ENCODE measurements at regions not wholly inside any gene's neighbourhood (a gene's known extent, or its start where the extent isn't known, plus 50 kb on each side); places are given as distances from the start of the nearest gene placed in this dataset.

DNA sequence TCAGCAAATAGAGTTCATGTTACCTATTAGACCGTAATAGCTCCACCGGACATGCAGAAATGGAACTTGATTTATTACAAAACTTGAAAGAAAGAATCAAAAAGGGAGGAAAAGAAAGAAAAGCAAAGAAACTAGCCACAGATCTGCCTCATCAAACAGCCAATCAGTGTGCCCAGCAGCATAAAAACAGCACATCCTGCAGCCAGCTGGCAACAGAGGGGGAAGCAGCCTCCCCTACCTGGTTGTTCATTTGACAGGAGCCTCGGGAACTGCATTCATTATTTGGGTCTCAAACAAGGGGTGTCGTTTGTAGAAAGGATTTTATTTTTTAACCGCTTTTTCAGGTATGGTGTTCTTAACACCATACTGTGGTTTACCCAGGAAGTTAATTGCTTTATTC is 181.5 kb upstream of the TOPAZ1 start:
- no peak for DNase-seq (ENCODE audit: low spot score)
- intact Hi-C loops (cut with DNase I): no loop called here

DNA sequence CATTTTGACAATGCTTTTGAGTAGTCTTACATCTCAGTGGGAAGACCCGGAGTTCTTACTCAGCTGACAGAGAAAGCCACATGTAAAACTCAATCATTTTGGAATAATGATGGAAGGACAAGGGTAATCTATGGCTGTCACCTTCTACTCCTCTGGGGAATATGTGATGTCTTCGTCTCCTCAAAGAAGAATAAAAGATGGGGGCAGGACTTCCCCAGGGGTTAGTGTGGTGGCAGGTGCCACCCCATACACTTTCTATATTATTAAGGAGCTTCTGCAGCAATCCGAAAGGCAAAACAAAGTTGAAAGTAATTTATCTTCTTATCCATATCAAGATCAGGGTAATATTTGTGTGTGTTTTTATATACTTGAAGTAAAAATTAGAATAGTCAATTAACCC is 180.4 kb upstream of the TOPAZ1 start:
- intact Hi-C loops (cut with DNase I): no loop called here
- no peak for DNase-seq (ENCODE audit: low spot score)

DNA sequence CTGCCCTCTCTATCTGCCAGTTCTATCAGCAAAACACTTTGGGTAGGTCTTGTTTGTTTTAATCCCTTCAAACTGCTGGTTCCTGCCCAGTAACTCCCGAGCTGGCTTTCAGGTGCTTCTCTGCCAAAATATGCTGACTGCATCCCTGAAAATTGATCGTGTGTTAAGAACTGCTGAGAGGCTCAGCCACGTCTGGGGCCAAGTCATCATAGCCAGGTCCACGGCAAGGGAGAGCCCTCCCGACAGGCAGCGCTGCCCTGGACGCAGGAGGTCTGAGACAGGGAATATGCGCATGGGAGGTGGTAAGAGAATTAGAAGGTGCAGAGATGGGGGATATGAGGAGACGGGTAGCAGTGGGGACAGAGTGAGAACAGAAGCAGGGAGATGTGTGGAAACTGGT is 179.7 kb upstream of the TOPAZ1 start:
- peak; percentile 38 for DNase-seq (ENCODE audit: low spot score)
- intact Hi-C loops (cut with DNase I): no loop called here

DNA sequence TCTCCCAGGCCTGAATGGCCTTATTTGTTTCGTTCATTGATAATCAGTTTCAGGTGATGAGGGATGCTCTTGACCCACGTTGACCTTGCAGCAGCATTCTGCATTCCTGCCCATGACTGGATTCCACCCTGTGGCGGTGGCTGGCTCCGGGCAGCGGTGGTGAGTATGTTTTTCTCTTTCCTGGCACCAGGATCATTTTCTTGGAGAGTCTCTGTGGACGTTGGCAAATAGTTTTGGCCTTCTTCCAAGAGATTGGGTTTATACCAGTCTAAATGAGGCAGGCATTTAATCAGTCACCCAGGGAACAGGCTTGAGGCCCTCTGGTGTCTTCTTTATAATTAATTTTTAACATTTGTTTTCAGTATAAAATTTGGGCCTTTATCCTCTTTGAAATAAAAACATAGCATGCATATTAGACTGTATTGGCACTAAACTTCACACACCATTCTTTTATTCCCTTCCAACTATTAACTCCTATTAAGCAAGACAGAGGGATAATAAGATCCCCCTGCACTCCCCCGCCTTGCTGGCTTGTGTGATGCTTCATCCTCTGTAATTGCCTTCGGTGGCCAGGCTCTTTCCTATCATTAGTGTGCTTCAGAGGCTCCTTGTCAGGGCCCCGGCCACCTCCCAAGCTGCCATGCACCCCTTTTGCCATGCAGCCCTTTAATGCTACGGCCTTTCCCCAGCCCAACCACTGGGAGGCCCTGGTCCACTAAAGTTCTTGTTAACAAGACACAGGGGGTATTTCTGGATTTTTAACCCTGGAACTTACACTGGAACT is 176.2 kb upstream of the TOPAZ1 start:
- intact Hi-C loops (cut with DNase I): no loop called here
- peak; percentile 49 for DNase-seq (ENCODE audit: low spot score)

DNA sequence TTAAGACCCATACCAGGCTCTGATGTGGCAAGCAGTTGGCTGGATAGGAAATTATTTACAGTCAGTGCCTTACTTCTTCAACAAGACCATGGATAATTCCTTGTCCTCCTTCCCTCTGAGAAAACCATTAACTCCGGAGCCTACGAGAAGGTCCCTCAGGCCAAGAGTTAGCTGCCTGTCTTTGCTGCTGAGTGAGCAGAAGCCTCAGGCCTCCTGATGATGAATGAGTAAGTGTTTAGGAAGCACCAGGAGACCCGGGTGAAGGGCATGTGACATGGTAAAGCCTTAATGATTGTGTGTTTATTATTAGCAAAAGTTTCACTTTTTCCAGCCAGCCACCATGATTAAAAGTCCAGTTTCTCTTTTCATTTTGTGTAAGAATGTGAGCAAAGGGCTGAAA is 174.9 kb upstream of the TOPAZ1 start:
- DNase-seq (ENCODE audit: low spot score): no peak
- intact Hi-C loops (cut with DNase I): no loop called here

DNA sequence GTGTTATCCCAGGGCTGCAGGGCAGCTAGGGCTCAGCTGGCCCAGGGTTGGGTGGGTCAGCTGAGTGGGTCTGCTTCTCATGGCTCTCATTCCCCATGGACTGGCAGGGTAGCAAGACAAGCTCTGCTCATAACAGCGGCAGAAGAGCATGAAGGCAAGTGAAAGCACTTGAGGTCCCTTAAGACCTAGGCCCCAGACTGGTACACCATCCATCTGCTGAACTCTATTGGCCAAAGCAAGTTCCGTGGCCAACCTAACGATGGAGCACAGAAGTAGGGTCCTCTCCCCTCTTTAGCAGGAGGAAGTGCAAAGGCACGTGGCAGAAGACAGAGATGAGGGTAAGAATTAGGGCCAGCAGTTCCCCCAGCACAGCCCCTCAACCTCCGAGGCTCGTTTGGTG is 174.3 kb upstream of the TOPAZ1 start:
- intact Hi-C loops (cut with DNase I): no loop called here
- peak; percentile 20 for DNase-seq (ENCODE audit: low spot score)

DNA sequence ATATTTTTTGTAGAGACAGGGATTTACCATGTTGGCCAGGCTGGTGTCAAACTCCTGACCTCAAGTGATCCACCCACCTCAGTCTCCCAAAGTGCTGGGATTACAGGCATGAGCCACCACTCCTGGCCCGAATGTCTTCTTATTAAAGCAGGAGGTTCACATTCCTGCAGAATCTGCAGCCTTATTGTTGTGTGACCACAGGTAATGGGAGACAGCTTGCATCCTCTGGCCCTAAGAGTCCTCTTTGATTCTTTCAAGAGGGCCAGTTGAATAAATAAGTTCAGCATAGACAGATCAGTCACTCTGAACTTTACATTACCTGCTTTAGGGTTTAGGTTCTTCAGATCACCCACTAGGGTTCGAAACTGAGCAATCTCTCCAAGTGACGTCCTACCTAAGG is 172.9 kb upstream of the TOPAZ1 start:
- DNase-seq (ENCODE audit: low spot score): no peak
- intact Hi-C loops (cut with DNase I): no loop called here

DNA sequence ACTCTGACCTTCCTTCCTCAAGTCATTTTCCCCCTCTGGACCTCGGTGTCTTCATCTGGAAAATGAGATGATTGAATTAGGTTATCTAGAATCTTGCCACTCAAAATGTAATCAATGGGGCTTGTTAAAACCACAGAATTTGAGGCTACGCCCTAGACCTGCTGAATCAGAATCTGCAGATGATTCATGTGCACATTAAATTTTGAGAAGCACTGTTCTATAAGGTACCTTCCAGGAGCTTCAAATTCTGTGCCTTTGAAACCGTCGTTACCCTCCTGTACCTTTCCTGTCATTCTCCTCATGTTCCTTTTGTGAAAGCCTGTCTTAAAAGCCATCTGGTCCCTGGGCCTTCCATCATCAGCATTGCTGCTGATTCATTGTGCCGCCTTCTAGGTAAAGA is 172.4 kb upstream of the TOPAZ1 start:
- intact Hi-C loops (cut with DNase I): no loop called here

DNA sequence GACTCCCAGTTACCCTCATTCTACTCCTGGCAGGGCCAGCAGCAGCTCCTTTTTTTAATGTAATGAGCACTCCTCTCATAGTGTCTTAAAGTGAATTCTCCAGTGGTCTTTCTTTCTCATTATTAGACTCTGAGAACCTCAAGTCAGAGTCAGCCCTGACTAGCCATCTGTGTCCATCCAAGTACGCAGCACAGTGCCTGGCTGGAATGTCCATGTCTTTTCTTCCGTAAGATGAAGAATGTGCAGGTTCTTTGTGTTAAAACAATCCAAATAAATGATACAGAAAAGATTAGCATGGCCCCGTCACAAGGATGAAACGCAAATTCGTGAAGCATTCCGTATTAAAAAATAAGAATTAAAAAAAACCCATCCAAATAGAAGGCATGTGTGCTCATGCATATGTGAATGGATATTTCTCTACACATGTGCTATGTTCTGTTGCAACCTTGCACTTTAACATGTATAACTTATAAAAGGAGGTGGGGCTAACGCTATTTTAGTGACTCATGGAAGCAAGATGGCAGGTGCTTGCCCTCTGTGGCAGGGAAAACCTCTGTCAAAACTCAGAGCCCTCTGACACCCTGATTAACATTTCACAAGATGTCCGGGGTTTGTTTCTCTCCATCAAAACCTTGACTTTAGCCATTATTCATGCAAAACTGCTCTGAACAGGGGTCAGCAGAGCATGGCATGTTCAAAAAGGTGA is 170.7 kb upstream of the TOPAZ1 start:
- peak; percentile 12 for DNase-seq (ENCODE audit: low spot score)
- intact Hi-C loops (cut with DNase I): loop anchor here (10.0 kb wide), 1 partner anchor 296 kb away; no protein-coding TSS in a partner anchor

More for the DNA sequence above, 172.4 kb upstream of the TOPAZ1 start:
- DNase-seq (ENCODE audit: low spot score): no peak

DNA sequence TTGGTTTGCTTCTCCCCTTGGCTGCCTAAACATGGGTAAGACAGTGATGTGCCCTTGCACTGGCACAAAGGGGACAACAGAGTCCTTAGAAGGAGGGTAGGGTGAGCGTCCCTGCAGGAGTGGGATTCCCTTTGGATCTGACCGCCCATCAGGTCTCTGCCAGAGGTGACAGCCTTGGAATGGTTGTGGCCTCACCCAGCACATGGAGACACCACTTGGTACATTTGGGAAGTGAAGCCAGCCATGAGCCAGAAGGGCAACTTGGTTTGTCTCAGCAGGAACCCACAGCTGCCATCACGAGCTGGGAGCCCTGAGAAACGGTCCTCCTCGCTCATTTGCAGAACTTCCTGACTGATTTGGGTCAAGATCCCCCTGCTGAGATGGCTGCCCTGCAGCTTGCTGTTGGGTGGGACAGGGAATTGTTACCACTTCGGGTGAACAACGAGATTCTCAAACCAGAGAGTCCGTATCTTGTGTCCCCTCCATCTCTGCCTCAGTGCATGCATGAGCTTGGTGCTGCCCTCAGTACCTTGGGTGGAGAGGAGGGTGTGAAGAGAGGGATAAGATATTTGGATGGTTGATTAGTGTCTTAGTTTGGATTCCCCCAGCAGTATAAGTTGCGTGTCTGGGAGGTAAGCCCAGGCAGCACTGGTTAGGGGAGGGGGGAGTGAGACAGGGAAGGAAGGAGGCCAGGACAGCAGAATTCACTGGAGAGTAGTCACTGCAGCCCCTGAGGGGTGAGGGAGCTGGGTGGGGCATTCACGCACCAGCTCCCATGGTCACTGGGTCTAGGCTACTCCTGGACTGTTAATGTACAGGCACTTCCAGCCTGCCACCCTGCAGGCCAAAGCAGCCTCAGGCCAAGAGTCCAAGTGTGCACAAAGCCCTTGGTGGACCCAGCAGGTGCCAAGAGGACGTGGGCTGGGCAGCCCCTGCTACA is 168.8 kb upstream of the TOPAZ1 start:
- intact Hi-C loops (cut with DNase I): loop anchor here (10.0 kb wide), 1 partner anchor 298 kb away; no protein-coding TSS in a partner anchor
- peak; percentile 61 for DNase-seq (ENCODE audit: low spot score)

DNA sequence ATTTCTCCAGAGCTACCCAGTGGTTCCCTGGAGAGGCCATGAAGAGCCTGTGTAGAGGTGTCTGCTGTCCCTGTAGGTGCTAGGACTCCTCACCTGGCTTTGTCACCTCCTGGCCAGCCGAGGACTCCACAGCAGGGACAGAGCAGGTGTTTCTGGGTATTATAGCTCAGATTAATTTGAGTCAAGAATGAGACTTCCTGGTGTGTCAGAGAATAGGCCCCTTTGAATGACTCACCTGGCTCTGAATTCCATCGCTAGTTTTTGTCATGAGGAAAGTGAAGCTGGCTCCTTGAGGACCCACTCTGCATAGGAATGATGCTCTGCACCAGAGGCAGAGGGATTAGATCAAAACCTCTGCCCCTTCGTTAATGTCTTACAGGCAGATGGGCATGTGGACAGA is 167.5 kb upstream of the TOPAZ1 start:
- intact Hi-C loops (cut with DNase I): loop anchor here (10.0 kb wide), 1 partner anchor 299 kb away; no protein-coding TSS in a partner anchor
- DNase-seq (ENCODE audit: low spot score): no peak

DNA sequence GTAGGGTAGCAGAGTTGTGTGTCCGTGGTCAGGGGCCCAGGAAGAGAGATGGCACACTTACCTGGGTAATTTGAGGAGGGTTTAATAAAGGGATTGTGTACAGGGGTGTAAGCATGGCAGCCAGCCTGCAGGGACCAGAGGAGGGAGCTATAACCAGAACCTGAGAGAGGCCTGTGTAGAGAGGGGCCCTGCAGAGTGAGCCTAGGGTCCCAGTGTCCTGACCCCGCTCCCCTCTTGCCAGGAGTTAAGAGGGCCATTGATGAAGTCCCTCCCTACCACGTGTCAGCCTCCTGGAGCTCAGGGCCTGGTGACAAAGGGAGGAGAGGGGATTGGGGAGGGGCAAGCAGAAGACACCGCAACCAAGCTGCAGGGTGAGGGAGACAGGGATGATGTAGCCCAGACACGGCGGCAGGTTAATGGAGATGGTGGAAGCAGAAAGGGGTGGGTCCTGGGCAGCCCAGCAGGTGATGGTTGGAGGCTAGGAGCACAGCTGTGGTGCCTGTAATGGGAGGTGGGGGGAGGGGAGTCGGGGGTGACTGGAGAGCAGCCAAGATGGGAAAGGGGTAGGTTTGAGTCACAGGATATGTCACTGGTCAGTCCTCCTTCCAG is 165.4 kb upstream of the TOPAZ1 start:
- intact Hi-C loops (cut with DNase I): loop anchor here (10.0 kb wide), 1 partner anchor 302 kb away; no protein-coding TSS in a partner anchor
- DNase-seq (ENCODE audit: low spot score): peak; percentile 58

DNA sequence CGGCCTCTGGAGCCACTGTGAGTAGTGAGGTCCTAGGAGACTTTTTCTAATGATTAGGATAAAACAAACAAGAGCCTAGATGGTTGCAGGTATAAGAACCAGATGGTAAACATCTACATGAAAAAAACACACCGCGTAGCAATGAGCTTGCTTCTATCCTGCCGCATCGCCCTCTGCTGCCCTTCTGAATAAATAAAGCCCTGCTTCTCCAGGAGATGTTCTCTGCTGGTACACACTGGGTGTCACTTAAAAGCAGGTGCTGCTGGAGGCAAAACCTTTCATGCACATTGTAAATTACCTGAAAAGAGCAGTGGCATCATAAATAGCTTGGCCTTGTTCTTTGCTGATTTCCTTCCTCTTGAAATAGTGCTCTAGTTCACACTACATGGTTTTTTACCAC is 164.4 kb upstream of the TOPAZ1 start:
- no peak for DNase-seq (ENCODE audit: low spot score)
- intact Hi-C loops (cut with DNase I): loop anchor here (10.0 kb wide), 1 partner anchor 302 kb away; no protein-coding TSS in a partner anchor

DNA sequence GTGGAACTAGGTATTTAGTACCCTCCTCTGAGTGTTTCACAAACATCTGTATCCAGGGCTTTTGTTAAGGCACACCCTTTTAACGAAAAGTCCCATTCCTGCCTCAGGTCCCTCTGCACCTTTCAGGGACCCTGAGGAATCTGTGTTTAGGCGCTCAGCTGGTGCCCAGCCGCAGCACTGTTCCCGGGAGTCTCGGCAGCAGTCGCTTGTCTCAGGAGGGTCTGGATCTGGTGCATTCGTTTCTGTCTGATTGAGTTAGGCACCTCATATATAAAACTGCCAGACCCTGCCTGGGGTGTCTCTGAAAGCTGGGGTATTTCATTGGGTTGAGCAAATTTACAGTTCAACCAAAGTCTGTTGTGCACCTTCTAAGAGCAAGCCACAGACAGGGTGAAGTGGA is 162.8 kb upstream of the TOPAZ1 start:
- intact Hi-C loops (cut with DNase I): loop anchor here (10.0 kb wide), 1 partner anchor 304 kb away; no protein-coding TSS in a partner anchor

DNA sequence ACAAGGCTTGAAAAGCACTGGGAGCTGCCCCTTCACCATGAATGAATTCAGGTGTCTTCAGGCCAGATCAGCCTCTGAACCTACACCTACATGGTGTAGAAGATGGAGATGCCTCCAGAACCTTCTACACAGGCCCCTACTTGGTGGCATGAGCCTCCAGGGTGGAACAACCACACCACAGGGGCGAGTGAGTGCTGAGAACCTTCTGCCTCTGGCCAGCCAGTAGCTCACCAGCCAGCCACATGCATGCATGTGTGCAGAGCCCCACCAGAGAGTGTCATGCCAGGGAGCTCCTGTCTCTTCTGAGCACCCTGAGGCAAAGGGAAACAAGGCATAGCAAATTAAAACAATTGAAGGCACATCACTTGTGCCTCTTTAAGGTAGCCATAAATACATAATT is 161.8 kb upstream of the TOPAZ1 start:
- DNase-seq (ENCODE audit: low spot score): peak; percentile 51
- intact Hi-C loops (cut with DNase I): loop anchor here (10.0 kb wide), 1 partner anchor 305 kb away; no protein-coding TSS in a partner anchor

More for the DNA sequence above, 162.8 kb upstream of the TOPAZ1 start:
- DNase-seq (ENCODE audit: low spot score): no peak

DNA sequence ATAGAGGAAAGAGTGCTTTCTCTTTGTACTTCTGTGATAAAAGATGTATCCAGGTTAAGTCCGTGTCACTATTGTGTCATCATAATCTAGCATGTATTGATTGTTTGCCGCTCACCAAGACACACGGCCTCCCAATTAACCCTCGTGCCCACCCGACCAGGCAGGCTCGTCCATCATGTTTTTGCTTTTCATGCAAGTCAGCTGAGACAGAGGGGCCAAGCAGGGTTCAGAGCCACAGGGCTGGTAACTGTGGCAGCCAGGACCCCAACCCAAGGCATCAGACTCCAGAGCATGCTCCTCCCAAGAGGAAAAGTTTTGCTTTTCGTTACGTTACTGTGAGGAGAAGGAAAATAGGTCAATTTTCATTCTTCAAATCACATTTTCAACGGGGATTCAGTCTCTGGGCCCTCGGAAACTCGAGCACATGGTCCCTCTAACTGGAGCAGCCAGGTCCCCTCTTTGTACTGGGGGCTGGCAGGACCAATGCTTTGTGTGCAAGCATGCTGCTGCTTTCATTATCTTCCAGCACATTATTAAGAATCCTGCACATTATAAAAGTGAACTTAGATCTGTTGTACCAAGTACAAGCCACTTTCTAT is 161.1 kb upstream of the TOPAZ1 start:
- intact Hi-C loops (cut with DNase I): no loop called here
- peak; percentile 24 for DNase-seq (ENCODE audit: low spot score)

DNA sequence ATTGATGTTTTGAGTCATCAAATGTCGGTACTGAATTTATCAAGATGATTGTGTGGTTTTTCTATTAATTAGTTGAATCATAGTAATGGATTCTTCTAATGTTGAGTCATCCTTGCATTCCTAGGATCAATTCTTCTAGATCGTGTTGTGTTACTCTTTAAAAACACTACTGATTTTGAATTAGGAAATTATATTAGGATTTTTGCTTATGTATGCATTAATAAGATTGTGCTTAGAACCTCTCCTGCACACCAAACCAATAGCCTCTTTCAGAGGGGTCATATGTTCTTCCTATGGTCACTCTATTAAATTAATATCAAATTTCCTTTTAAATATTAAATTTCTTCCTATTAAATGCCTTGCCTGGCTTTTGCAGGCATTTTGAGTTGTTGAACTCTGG is 151.7 kb upstream of the TOPAZ1 start:
- no peak for DNase-seq (ENCODE audit: low spot score)
- intact Hi-C loops (cut with DNase I): no loop called here

DNA sequence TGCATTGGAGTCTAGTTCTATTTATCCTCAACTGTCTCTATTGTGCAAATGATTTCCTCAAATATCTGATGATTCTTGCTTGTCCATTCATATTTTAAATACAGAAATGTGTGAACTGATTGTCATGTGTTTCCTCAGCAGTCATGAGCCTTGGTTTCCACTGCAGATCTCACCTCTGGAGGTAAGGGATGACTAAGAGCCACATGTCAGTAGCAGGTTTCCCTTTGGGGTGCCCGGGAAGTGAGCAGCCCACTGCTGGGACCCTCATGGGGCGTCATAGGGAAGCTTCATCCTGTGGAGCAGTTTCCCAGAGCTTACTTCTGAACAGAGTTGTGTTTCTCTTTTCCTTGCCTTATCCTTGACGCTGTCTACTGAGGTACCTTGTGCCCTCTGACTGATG is 149.2 kb upstream of the TOPAZ1 start:
- intact Hi-C loops (cut with DNase I): no loop called here
- DNase-seq (ENCODE audit: low spot score): no peak

DNA sequence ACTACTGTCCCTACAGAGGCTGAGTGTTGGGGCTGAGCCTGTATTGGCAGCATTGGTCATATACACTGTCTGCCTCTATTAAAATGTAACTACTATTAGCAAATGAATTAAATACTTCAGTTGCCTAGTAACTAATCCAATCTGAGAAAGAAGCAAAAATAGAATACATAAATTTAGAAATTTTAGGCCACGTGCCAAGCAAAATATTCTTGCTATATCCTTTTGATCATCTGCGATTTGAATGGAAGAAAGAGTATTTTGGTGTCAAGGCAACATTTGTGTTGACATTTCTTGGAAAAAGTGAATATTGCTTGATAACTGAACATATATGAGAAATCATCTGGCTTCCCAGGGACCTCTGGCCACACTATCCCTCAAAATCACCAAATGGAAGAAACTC is 148.2 kb upstream of the TOPAZ1 start:
- intact Hi-C loops (cut with DNase I): no loop called here
- no peak for DNase-seq (ENCODE audit: low spot score)
